Right lobe of liver (tissue), 6 donors: ENCODE measurements at regions not wholly inside any gene's neighbourhood (a gene's known extent, or its start where the extent isn't known, plus 50 kb on each side); places are given as distances from the start of the nearest gene placed in this dataset.
"Not testable (repeated sequence)": the region's sequence is repeated elsewhere in the genome, so short reads cannot be mapped to it uniquely, and the experiment has no call there.

Source experiments
- ATAC-seq, 4 donors: fragments of 200-7000 bp; cut with Tn5 transposase; one replicate each; pipeline ENCODE4 v1.9.1; 2020; ENCODE audit warnings: mild to moderate bottlenecking in 4 of 4, moderate library complexity in 4 of 4
- DNase-seq, 3 donors: peaks; one replicate each; pipeline ENCODE4 v3.0.0-alpha.2; 2020
- H3K27ac ChIP-seq, 3 donors: fragments of 200-600 bp; one replicate each; pipeline ENCODE4 v1.8.0; 2022
- H3K27me3 ChIP-seq, 2 donors: fragments of 200-600 bp; one replicate each; pipeline ENCODE4 v1.8.0; 2022
- H3K36me3 ChIP-seq, 4 donors: fragments of 200-600 bp; sonication (generic) in 1 of 4; one replicate each; pipeline versions ENCODE4 v1.5.1 to v1.8.0; 2017 to 2022; ENCODE audit warnings: control low read depth in 1 of 4
- H3K4me1 ChIP-seq, 4 donors: fragments of 200-600 bp; sonication (generic) in 1 of 4; one replicate each; pipeline versions ENCODE4 v1.5.1 to v1.8.0; 2017 to 2022; ENCODE audit warnings: control low read depth in 1 of 4
- H3K4me3 ChIP-seq, 3 donors: fragments of 200-600 bp; one replicate each; pipeline ENCODE4 v1.8.0; 2022
- H3K9me3 ChIP-seq, 4 donors: fragments of 200-600 bp; sonication (generic) in 1 of 4; one replicate each; pipeline versions ENCODE4 v1.5.1 to v1.8.0; 2017 to 2022; ENCODE audit warnings: control low read depth in 1 of 4
- CTCF ChIP-seq, 4 donors: fragments of 200-600 bp in 3 of 4; fragments of 450-650 bp in 1 of 4; IDR thresholded peaks; one replicate each; pipeline versions ENCODE4 v1.5.1 to v1.8.0; 2016 to 2022; ENCODE audit warnings: antibody characterized with exemption in 4 of 4, mild to moderate bottlenecking in 2 of 4
- POLR2A ChIP-seq: fragments of 450-650 bp; IDR thresholded peaks from one replicate; pipeline ENCODE4 v1.6.1; 2017; ENCODE audit warnings: antibody characterized with exemption, mild to moderate bottlenecking
- WGBS: methylation state at CpG from one replicate; pipeline ENCODE4 v1.1.6; 2018; ENCODE audit warnings: low coverage, low lambda C conversion rate; ENCODE audit not compliant: insufficient coverage; ENCODE audit errors: missing lambda C conversion rate; 5-methylcytosine and 5-hydroxymethylcytosine counted together
- intact Hi-C, 2 donors: fragments of 100-400 bp; cut with DNase I; formaldehyde crosslinking; loops; one replicate each; pipeline versions ENCODE4 v1.11.2 to v1.14.1; 2022
- donor health status: DM: no; HTN: yes; CAD: no.
- donor health status: DM: no; HTN: no; CAD: no.
- donor health status: DM: no; HTN: no; CAD: no.
- donor health status: DM: no; HTN: yes; CAD: no.
- donor health status: DM: no; HTN: yes; CAD: no.

- no peak overlapping the region for H3K27ac ChIP-seq
- no peaks in the 10 kb centered on the region for H3K27me3 ChIP-seq
- DNase-seq (no peak), ATAC-seq (no peak)
- no peak overlapping the region for H3K4me3 ChIP-seq
- H3K4me1 ChIP-seq: no peaks in the 10 kb centered on the region
- no peaks in the 10 kb centered on the region for H3K9me3 ChIP-seq
- WGBS: 70% methylated on average over 1 of the region's 1 CpG
- intact Hi-C loops: no loop called here
- no peaks in the 10 kb centered on the region for H3K36me3 ChIP-seq
- TF ChIP-seq CTCF (IDR thresholded peaks at IDR 0.05) (no peak), POLR2A (no peak)
Measured at GRCh38 chr11:87529486-87529885, 491.8 kb downstream of the TMEM135 start.

- no peaks in the 10 kb centered on the region for H3K4me1 ChIP-seq
- H3K27me3 ChIP-seq: no peaks in the 10 kb centered on the region
- WGBS: 100% methylated on average over 1 of the region's 3 CpGs
- H3K36me3 ChIP-seq: no peaks in the 10 kb centered on the region
- intact Hi-C loops: no loop called here
- H3K9me3 ChIP-seq: no peaks in the 10 kb centered on the region
- H3K4me3 ChIP-seq: no peak overlapping the region
- no peak for DNase-seq
- H3K27ac ChIP-seq: no peak overlapping the region
- peak in 1 of 4 donors; percentile 17 for ATAC-seq
- TF ChIP-seq POLR2A (no peak), CTCF (IDR thresholded peaks at IDR 0.05) (no peak)
Measured at GRCh38 chr11:87528752-87529151, 491.0 kb downstream of the TMEM135 start.

- intact Hi-C loops: no loop called here
- DNase-seq (no peak), ATAC-seq (no peak)
- H3K36me3 ChIP-seq: no peaks in the 10 kb centered on the region
- H3K4me1 ChIP-seq: no peaks in the 10 kb centered on the region
- no peak overlapping the region for H3K27ac ChIP-seq
- H3K27me3 ChIP-seq: no peaks in the 10 kb centered on the region
- TF ChIP-seq POLR2A (no peak), CTCF (IDR thresholded peaks at IDR 0.05) (no peak)
- no peaks in the 10 kb centered on the region for H3K9me3 ChIP-seq
- no peak overlapping the region for H3K4me3 ChIP-seq
Measured at GRCh38 chr11:87523276-87523675, 485.5 kb downstream of the TMEM135 start.

- H3K4me1 ChIP-seq: no peaks in the 10 kb centered on the region
- intact Hi-C loops: no loop called here
- H3K27ac ChIP-seq: no peak overlapping the region
- H3K4me3 ChIP-seq: no peak overlapping the region
- H3K27me3 ChIP-seq: no peaks in the 10 kb centered on the region
- no peaks in the 10 kb centered on the region for H3K36me3 ChIP-seq
- DNase-seq (no peak), ATAC-seq (no peak)
- H3K9me3 ChIP-seq: no peaks in the 10 kb centered on the region
- TF ChIP-seq CTCF (IDR thresholded peaks at IDR 0.05) (no peak), POLR2A (no peak)
- WGBS: 38% methylated on average over 1 of the region's 1 CpG
Measured at GRCh38 chr11:87518266-87518665, 480.5 kb downstream of the TMEM135 start.

- intact Hi-C loops: no loop called here
- no peak overlapping the region for H3K4me3 ChIP-seq
- H3K4me1 ChIP-seq: no peaks in the 10 kb centered on the region
- H3K27ac ChIP-seq: no peak overlapping the region
- no peaks in the 10 kb centered on the region for H3K27me3 ChIP-seq
- no peaks in the 10 kb centered on the region for H3K9me3 ChIP-seq
- DNase-seq (no peak), ATAC-seq (no peak)
- TF ChIP-seq POLR2A (no peak), CTCF (IDR thresholded peaks at IDR 0.05) (no peak)
- no peaks in the 10 kb centered on the region for H3K36me3 ChIP-seq
Measured at GRCh38 chr11:87517351-87517750, 479.6 kb downstream of the TMEM135 start.

GRCh38 chr11:87507722-87508121 is 470.0 kb downstream of the TMEM135 start:
- DNase-seq, H3K4me3 ChIP-seq, intact Hi-C loops, H3K36me3 ChIP-seq, H3K27me3 ChIP-seq, H3K27ac ChIP-seq, H3K4me1 ChIP-seq, H3K9me3 ChIP-seq, ATAC-seq: not testable (repeated sequence)
- WGBS: 10% methylated on average over 2 of the region's 2 CpGs

- H3K4me1 ChIP-seq, intact Hi-C loops, H3K27ac ChIP-seq, H3K27me3 ChIP-seq, H3K4me3 ChIP-seq, H3K9me3 ChIP-seq, ATAC-seq, H3K36me3 ChIP-seq, DNase-seq: not testable (repeated sequence)
- 41% methylated on average over 5 of the region's 6 CpGs for WGBS
Measured at GRCh38 chr11:87506946-87507345, 469.2 kb downstream of the TMEM135 start.
